ENCODE measurements at regions not wholly inside any gene's neighbourhood (a gene's known extent, or its start where the extent isn't known, plus 50 kb on each side); places are given as distances from the start of the nearest gene placed in this dataset.

GRCh38 chr5:4928409-4928808 lies 211.7 kb upstream of the ADAMTS16 start:
- no peaks in the 10 kb centered on the region for H3K36me3 ChIP-seq
- TF ChIP-seq CTCF (IDR thresholded peaks at IDR 0.05): no peak
- no peak overlapping the region for H3K27ac ChIP-seq
- no peaks in the 10 kb centered on the region for H3K4me1 ChIP-seq
- intact Hi-C loops (cut with DNase I): no loop called here
- peaks cover 0 to 8% of the 10 kb centered on the region in 2 donors for H3K9me3 ChIP-seq
- H3K27me3 ChIP-seq: no peaks in the 10 kb centered on the region
- DNase-seq (ENCODE audit: low spot score in 2 of 2): no peak
- no peak overlapping the region for H3K4me3 ChIP-seq

- H3K4me1 ChIP-seq: no peaks in the 10 kb centered on the region
- H3K4me3 ChIP-seq: no peak overlapping the region
- no peaks in the 10 kb centered on the region for H3K36me3 ChIP-seq
- H3K27ac ChIP-seq: no peak overlapping the region
- intact Hi-C loops (cut with DNase I): no loop called here
- H3K27me3 ChIP-seq: no peaks in the 10 kb centered on the region
- DNase-seq (ENCODE audit: low spot score in 2 of 2): no peak
- H3K9me3 ChIP-seq: peaks cover 0 to 9% of the 10 kb centered on the region in 2 donors
- TF ChIP-seq CTCF (IDR thresholded peaks at IDR 0.05): no peak
These were observed 211.0 kb upstream of the ADAMTS16 start for GRCh38 chr5:4929092-4929655.

GRCh38 chr5:4939042-4939781 lies 200.9 kb upstream of the ADAMTS16 start:
- H3K4me1 ChIP-seq: no peaks in the 10 kb centered on the region
- intact Hi-C loops (cut with DNase I): no loop called here
- H3K4me3 ChIP-seq: no peak overlapping the region
- H3K36me3 ChIP-seq: no peaks in the 10 kb centered on the region
- H3K27ac ChIP-seq: no peak overlapping the region
- DNase-seq (ENCODE audit: low spot score in 2 of 2): no peak
- H3K9me3 ChIP-seq: no peaks in the 10 kb centered on the region
- no peak for TF ChIP-seq CTCF (IDR thresholded peaks at IDR 0.05)
- no peaks in the 10 kb centered on the region for H3K27me3 ChIP-seq

GRCh38 chr5:4941161-4941560 lies 199.0 kb upstream of the ADAMTS16 start:
- Histone ChIP-seq H3K27me3 (no peaks in the 10 kb centered on the region), H3K9me3 (no peaks in the 10 kb centered on the region), H3K27ac (no peak overlapping the region), H3K4me1 (no peaks in the 10 kb centered on the region), H3K4me3 (no peak overlapping the region), H3K36me3 (no peaks in the 10 kb centered on the region)
- no peak for DNase-seq (ENCODE audit: low spot score in 2 of 2)
- no peak for TF ChIP-seq CTCF (IDR thresholded peaks at IDR 0.05)
- intact Hi-C loops (cut with DNase I): no loop called here

- intact Hi-C loops (cut with DNase I): no loop called here
- Histone ChIP-seq H3K36me3 (no peaks in the 10 kb centered on the region), H3K27me3 (no peaks in the 10 kb centered on the region), H3K4me1 (no peaks in the 10 kb centered on the region), H3K9me3 (no peaks in the 10 kb centered on the region), H3K4me3 (no peak overlapping the region), H3K27ac (no peak overlapping the region)
- peak; percentile 9 to 42 (median 30) for TF ChIP-seq CTCF (IDR thresholded peaks at IDR 0.05)
- no peak for DNase-seq (ENCODE audit: low spot score in 2 of 2)
These were observed 197.9 kb upstream of the ADAMTS16 start for GRCh38 chr5:4941957-4942830.
